ENCODE measurements at regions not wholly inside any gene's neighbourhood (a gene's known extent, or its start where the extent isn't known, plus 50 kb on each side); places are given as distances from the start of the nearest gene placed in this dataset.

DNA sequence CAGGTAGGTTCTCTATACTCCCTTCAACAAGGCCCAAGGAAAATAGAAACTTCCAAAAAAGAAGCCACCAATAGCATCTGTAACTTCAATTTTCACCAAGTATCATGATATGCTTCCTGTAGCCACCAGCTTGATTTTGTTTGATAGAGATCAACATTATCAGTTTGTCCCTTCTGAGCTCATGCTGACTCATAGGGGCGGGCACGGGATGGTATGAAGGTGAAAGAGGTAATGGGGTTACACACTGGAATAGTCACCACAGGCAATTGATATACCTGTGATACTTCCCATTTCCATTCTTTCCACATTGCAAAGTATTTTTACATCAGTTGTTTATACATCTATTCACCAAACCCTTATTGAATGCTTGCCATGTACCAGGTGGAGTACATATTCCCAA, 134.1 kb downstream of the KCNA5 start:
- H3K4me1 ChIP-seq (ENCODE audit: insufficient read depth, low read length): no peaks in the 10 kb centered on the region
- H3K9me3 ChIP-seq (ENCODE audit: control insufficient read depth in 1 of 2, insufficient read depth in 1 of 2, low read length in 2 of 2): peaks cover 0 to 8% of the 10 kb centered on the region in 2 experiments
- Mint-ChIP-seq H3K4me1 (ENCODE audit: low read depth) (no peaks in the 10 kb centered on the region), H3K27me3 (peaks cover 15% of the 10 kb centered on the region), H3K36me3 (ENCODE audit: low read depth) (no peaks in the 10 kb centered on the region), H3K27ac (no peak overlapping the region), H3K4me3 (no peak overlapping the region), H3K9me3 (no peaks in the 10 kb centered on the region)
- TF ChIP-seq, protein P1, sequence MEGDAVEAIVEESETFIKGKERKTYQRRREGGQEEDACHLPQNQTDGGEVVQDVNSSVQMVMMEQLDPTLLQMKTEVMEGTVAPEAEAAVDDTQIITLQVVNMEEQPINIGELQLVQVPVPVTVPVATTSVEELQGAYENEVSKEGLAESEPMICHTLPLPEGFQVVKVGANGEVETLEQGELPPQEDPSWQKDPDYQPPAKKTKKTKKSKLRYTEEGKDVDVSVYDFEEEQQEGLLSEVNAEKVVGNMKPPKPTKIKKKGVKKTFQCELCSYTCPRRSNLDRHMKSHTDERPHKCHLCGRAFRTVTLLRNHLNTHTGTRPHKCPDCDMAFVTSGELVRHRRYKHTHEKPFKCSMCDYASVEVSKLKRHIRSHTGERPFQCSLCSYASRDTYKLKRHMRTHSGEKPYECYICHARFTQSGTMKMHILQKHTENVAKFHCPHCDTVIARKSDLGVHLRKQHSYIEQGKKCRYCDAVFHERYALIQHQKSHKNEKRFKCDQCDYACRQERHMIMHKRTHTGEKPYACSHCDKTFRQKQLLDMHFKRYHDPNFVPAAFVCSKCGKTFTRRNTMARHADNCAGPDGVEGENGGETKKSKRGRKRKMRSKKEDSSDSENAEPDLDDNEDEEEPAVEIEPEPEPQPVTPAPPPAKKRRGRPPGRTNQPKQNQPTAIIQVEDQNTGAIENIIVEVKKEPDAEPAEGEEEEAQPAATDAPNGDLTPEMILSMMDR (IDR thresholded peaks at IDR 0.05): no peak
- no peaks in the 10 kb centered on the region for H3K27me3 ChIP-seq (ENCODE audit: control insufficient read depth in 1 of 2, insufficient read depth in 2 of 2, low read length in 2 of 2)
- H3K36me3 ChIP-seq (ENCODE audit: insufficient read depth, low read length): no peaks in the 10 kb centered on the region
- no peak overlapping the region for H3K27ac ChIP-seq (ENCODE audit: low read depth in 1 of 2, low read length in 2 of 2)
- ATAC-seq (ENCODE audit: poor library complexity) (no peak), DNase-seq (no peak)
- CTCF ChIA-PET: no interaction called here
- intact Hi-C loops (cut with DNase I, micrococcal nuclease): no loop called here
- POLR2A ChIA-PET: no interaction called here
- H3K4me3 ChIP-seq (ENCODE audit: low read length): no peak overlapping the region

DNA sequence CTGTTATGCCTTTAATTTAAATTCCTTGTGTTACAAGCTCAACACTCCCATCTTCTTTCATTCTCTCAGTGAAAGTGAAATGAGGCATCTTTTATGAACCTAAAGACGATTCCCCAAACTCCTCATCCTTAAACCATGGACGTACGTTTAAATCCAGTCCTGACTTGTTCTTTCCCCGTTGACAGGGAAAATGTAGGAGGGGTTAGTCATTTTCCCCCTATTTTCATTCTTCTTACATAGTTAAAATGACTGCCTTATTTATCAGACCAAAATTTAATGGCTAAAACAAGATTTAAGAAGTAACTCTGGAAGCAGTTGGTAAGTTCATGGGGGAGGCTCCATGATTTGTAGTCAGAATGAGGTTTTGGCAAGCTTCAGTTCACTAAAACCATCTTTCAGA, 134.9 kb downstream of the KCNA5 start:
- ChIA-PET CTCF (no interaction called here), POLR2A (no interaction called here)
- ATAC-seq (ENCODE audit: poor library complexity) (no peak), DNase-seq (no peak)
- Mint-ChIP-seq H3K27ac (no peak overlapping the region), H3K4me3 (no peak overlapping the region), H3K36me3 (ENCODE audit: low read depth) (no peaks in the 10 kb centered on the region), H3K9me3 (no peaks in the 10 kb centered on the region), H3K4me1 (ENCODE audit: low read depth) (no peaks in the 10 kb centered on the region), H3K27me3 (peaks cover 15% of the 10 kb centered on the region)
- H3K4me1 ChIP-seq (ENCODE audit: insufficient read depth, low read length): no peaks in the 10 kb centered on the region
- TF ChIP-seq, protein P1 (IDR thresholded peaks at IDR 0.05): no peak
- no peaks in the 10 kb centered on the region for H3K36me3 ChIP-seq (ENCODE audit: insufficient read depth, low read length)
- no peak overlapping the region for H3K4me3 ChIP-seq (ENCODE audit: low read length)
- peaks cover 0 to 7% of the 10 kb centered on the region in 2 experiments for H3K9me3 ChIP-seq (ENCODE audit: control insufficient read depth in 1 of 2, insufficient read depth in 1 of 2, low read length in 2 of 2)
- intact Hi-C loops (cut with DNase I, micrococcal nuclease): no loop called here
- no peak overlapping the region for H3K27ac ChIP-seq (ENCODE audit: low read depth in 1 of 2, low read length in 2 of 2)
- H3K27me3 ChIP-seq (ENCODE audit: control insufficient read depth in 1 of 2, insufficient read depth in 2 of 2, low read length in 2 of 2): no peaks in the 10 kb centered on the region

DNA sequence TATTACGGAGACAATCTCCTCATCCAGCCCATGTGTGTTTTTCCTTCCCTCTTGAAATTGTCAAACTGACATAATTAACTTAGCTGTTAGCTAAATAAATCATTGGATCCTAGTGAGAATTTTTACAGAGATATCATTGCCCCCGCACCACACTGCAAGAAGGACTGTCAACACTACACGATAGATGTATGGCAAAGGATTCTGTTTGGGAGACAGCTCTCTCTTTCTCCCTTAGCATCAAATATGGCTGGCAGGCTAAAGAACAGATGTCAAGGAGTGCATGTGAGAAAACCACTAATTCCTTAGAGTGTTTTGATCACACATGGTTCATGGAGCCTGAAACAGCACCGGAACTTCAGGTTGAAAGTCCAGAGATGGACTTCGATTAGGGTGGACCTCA, 136.8 kb downstream of the KCNA5 start:
- no peak for ATAC-seq (ENCODE audit: poor library complexity)
- POLR2A ChIA-PET: no interaction called here
- Histone ChIP-seq H3K4me3 (ENCODE audit: low read length) (no peak overlapping the region), H3K36me3 (ENCODE audit: insufficient read depth, low read length) (no peaks in the 10 kb centered on the region), H3K27me3 (ENCODE audit: control insufficient read depth in 1 of 2, insufficient read depth in 2 of 2, low read length in 2 of 2) (no peaks in the 10 kb centered on the region), H3K27ac (ENCODE audit: low read depth in 1 of 2, low read length in 2 of 2) (no peak overlapping the region), H3K4me1 (ENCODE audit: insufficient read depth, low read length) (no peaks in the 10 kb centered on the region), H3K9me3 (ENCODE audit: control insufficient read depth in 1 of 2, insufficient read depth in 1 of 2, low read length in 2 of 2) (peaks cover 0 to 4% of the 10 kb centered on the region in 2 experiments)
- no peak for DNase-seq
- TF ChIP-seq, protein P1 (IDR thresholded peaks at IDR 0.05): no peak
- Mint-ChIP-seq H3K9me3 (no peaks in the 10 kb centered on the region), H3K4me3 (no peak overlapping the region), H3K27me3 (peaks cover 10% of the 10 kb centered on the region), H3K27ac (no peak overlapping the region), H3K36me3 (ENCODE audit: low read depth) (no peaks in the 10 kb centered on the region), H3K4me1 (ENCODE audit: low read depth) (no peaks in the 10 kb centered on the region)
- CTCF ChIA-PET: no interaction called here
- intact Hi-C loops (cut with DNase I, micrococcal nuclease): no loop called here

Measured in CD4-positive, alpha-beta T cell (primary cell).